Right atrium auricular region (tissue), 2 donors: ENCODE measurements at regions not wholly inside any gene's neighbourhood (a gene's known extent, or its start where the extent isn't known, plus 50 kb on each side); places are given as distances from the start of the nearest gene placed in this dataset.

Source experiments
- DNase-seq: peaks from one replicate; pipeline ENCODE4 v3.0.0-alpha.2; 2019; ENCODE audit warnings: low spot score
- H3K27ac ChIP-seq, 2 donors: fragments of 200-600 bp; sonication (generic); 1 replicate in 1 of 2; 2 replicates in 1 of 2; pipeline ENCODE4 v1.5.1; 2016 to 2019
- H3K27me3 ChIP-seq, 2 donors: fragments of 200-600 bp; sonication (generic); one replicate each; pipeline versions ENCODE4 v1.5.1 to v1.6.0; 2017 to 2019
- H3K36me3 ChIP-seq: fragments of 200-600 bp; sonication (generic); one replicate; pipeline ENCODE4 v1.5.1; 2016
- H3K4me1 ChIP-seq, 2 donors: fragments of 200-600 bp; sonication (generic); one replicate each; pipeline versions ENCODE4 v1.5.1 to v1.6.0; 2017 to 2019
- H3K4me3 ChIP-seq, 2 donors: fragments of 200-600 bp; sonication (generic); 1 replicate in 1 of 2; 2 replicates in 1 of 2; pipeline ENCODE4 v1.5.1; 2017 to 2019; ENCODE audit warnings: mild to moderate bottlenecking in 1 of 2, moderate library complexity in 1 of 2
- H3K9me3 ChIP-seq, 2 donors: fragments of 200-600 bp; sonication (generic); one replicate each; pipeline ENCODE4 v1.5.1; 2019
- TF ChIP-seq, protein P1 (sequence below), 2 donors: fragments of 200-600 bp; sonication (generic); IDR thresholded peaks; one replicate each; pipeline ENCODE4 v1.5.1; 2019; ENCODE audit warnings: antibody characterized with exemption in 2 of 2

- no peaks in the 10 kb centered on the region for H3K4me1 ChIP-seq
- TF ChIP-seq, protein P1, sequence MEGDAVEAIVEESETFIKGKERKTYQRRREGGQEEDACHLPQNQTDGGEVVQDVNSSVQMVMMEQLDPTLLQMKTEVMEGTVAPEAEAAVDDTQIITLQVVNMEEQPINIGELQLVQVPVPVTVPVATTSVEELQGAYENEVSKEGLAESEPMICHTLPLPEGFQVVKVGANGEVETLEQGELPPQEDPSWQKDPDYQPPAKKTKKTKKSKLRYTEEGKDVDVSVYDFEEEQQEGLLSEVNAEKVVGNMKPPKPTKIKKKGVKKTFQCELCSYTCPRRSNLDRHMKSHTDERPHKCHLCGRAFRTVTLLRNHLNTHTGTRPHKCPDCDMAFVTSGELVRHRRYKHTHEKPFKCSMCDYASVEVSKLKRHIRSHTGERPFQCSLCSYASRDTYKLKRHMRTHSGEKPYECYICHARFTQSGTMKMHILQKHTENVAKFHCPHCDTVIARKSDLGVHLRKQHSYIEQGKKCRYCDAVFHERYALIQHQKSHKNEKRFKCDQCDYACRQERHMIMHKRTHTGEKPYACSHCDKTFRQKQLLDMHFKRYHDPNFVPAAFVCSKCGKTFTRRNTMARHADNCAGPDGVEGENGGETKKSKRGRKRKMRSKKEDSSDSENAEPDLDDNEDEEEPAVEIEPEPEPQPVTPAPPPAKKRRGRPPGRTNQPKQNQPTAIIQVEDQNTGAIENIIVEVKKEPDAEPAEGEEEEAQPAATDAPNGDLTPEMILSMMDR (IDR thresholded peaks at IDR 0.05), result no peak
- H3K27me3 ChIP-seq, result no peaks in the 10 kb centered on the region
- no peak overlapping the region for H3K4me3 ChIP-seq
- no peak for DNase-seq
- H3K36me3 ChIP-seq, result no peaks in the 10 kb centered on the region
- no peaks in the 10 kb centered on the region for H3K9me3 ChIP-seq
- H3K27ac ChIP-seq, result no peak overlapping the region
Observed at GRCh38 chr5:20574576-20574975, 586.6 kb upstream of the CDH18 start.

DNA sequence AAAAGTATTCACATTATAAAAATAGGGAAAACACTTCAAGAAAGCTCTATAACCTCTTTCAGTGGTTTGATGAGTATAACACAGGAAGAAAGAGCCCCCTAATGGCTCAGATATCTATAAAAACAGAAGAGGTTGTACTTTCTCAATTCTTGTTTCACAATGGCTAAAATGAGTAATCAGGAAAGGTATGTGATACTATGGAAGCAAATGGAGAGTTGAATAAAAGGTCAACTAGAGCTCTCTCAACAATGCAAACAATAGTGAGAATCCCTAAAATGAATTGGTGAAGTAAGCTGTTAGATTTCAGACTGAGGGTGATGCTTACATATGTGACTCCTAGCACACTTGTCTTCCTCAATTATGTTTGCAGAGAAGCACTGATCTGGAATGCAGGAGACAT lies 584.6 kb upstream of the CDH18 start:
- H3K36me3 ChIP-seq, result no peaks in the 10 kb centered on the region
- no peak for DNase-seq
- TF ChIP-seq, protein P1 (IDR thresholded peaks at IDR 0.05), result no peak
- H3K9me3 ChIP-seq, result no peaks in the 10 kb centered on the region
- H3K27ac ChIP-seq, result no peak overlapping the region
- H3K27me3 ChIP-seq, result no peaks in the 10 kb centered on the region
- no peaks in the 10 kb centered on the region for H3K4me1 ChIP-seq
- H3K4me3 ChIP-seq, result no peak overlapping the region

GRCh38 chr5:20570486-20570885 lies 582.5 kb upstream of the CDH18 start:
- Histone ChIP-seq H3K27ac (no peak overlapping the region), H3K27me3 (no peaks in the 10 kb centered on the region), H3K36me3 (no peaks in the 10 kb centered on the region), H3K4me1 (no peaks in the 10 kb centered on the region), H3K4me3 (no peak overlapping the region), H3K9me3 (no peaks in the 10 kb centered on the region)
- no peak for DNase-seq
- TF ChIP-seq, protein P1 (IDR thresholded peaks at IDR 0.05), result no peak

DNA sequence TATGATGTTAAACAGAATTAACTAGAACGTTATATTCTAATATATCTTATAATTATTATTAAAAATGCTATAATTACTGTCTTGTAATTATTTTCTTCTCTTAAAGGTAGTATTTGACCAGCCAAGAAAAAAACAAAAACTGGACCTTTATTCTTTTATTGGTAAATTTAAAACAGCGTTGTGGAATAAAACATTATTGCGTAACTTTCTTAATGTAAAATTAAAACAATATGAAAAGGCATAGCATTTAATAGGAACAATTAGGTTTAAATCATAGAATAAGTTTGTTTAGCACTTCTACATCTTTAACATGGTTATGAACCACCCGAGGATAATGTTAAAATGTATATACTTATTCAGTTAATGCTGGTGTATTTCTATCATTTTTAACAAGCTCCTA lies 574.5 kb upstream of the CDH18 start:
- no peaks in the 10 kb centered on the region for H3K9me3 ChIP-seq
- no peak for DNase-seq
- H3K27me3 ChIP-seq, result no peaks in the 10 kb centered on the region

DNA sequence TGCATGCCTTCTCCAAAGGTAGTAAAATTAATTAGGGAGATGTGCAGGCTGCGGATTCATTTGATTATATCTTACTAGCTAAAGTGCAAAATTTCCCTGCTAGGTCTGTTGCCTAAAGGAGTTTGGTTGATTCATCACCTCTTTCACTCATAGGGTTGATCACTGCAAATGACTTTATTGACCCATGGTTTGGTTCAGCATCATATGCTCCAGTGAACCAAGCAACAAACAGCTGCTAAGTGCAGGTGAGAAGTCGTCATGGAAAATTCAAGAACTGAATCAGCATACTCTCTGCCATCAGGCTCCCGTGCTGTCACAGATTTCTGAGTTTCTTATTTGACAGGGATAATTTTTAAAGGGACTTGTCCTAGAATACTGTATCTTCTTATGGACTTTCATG lies 571.8 kb upstream of the CDH18 start:
- H3K4me3 ChIP-seq, result no peak overlapping the region

More for the DNA sequence above, 574.5 kb upstream of the CDH18 start:
- Histone ChIP-seq H3K27ac (no peak overlapping the region), H3K36me3 (no peaks in the 10 kb centered on the region), H3K4me1 (no peaks in the 10 kb centered on the region), H3K4me3 (no peak overlapping the region)
- TF ChIP-seq, protein P1 (IDR thresholded peaks at IDR 0.05), result no peak

More for the DNA sequence above, 571.8 kb upstream of the CDH18 start:
- no peak for DNase-seq
- H3K36me3 ChIP-seq, result no peaks in the 10 kb centered on the region
- no peaks in the 10 kb centered on the region for H3K9me3 ChIP-seq
- TF ChIP-seq, protein P1 (IDR thresholded peaks at IDR 0.05), result no peak
- no peak overlapping the region for H3K27ac ChIP-seq
- H3K4me1 ChIP-seq, result no peaks in the 10 kb centered on the region
- no peaks in the 10 kb centered on the region for H3K27me3 ChIP-seq
